GM18498 (cell line): ENCODE measurements at regions not wholly inside any gene's neighbourhood (a gene's known extent, or its start where the extent isn't known, plus 50 kb on each side); places are given as distances from the start of the nearest gene placed in this dataset.
"Not testable (repeated sequence)": the region's sequence is repeated elsewhere in the genome, so short reads cannot be mapped to it uniquely, and the experiment has no call there.

Source experiments
- ATAC-seq: cut with Tn5 transposase; IDR thresholded peaks from one replicate; pipeline ENCODE4 v1.9.1; 2021; ENCODE audit warnings: mild to moderate bottlenecking, moderate library complexity; ENCODE audit not compliant: unreplicated experiment

DNA sequence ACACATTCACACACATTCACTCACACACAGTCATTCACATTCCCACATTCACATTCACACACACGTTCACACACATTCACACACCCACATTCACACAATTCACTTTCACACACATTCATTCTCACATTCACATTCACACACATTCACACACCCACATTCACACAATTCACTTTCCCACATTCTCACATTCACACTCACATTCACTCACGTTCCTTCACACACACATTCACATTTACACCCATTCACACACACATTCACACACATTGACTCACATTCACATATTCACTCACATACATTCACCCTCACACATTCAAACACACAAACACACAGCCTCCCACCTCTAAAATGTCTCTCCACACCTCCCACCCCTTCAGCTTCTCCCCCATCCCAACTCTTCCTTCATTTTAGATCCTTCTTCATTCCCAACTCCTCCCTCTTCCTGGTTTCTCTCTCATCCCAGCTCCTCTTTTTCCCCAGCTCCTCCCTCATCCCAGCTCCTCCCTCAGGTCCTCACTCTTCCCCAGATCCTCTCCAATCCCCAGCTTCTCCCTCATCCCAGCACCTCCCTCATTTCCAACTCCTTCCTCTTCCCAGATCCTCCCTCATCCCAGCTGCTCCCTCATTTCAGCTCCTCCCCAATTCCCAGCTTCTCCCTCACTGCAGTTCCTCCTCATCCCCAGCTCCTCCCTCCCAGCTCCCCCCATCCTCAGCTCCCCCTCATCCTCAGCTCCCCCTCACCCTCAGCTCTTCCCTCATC lies 111.0 kb downstream of the FAM53A start:
- no peak for ATAC-seq

DNA sequence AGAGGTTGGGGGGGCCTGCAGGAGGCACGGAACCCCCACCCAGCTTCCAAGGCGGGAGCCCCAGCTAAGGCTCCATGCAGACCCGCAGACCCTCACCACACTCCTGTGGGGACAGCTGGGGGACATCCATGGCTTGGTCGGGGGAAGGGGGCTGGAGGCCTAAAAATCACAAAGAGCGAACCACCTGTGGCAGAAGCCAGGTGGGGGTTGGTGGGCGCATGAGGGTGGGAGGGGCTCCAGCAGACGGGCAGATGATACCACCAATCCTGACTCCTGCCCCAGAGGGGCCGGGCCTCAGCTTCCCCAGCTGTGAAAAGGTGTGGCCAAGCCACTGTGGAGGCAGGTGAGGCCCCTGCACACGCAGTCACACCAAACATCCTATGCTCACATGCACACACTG lies 111.6 kb downstream of the FAM53A start:
- no peak for ATAC-seq

DNA sequence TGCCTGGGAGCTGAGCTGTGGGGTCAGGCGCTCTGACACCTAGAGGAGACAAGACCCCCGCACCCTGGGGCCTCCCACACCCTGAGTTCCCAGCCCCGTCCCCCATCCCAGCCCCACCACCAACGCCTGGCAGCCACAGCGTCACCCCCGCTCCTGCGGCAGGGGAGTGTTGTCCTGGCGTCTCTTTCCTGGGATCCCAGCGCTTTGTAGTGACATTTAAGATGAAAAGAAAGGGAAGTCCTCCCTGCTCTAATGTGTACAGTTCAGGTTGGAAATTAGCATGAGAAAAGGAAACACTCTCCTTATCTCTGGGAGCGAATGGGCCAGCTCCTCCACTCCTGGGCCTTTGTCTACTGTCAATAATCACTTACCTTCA lies 112.1 kb downstream of the FAM53A start:
- no peak for ATAC-seq

DNA sequence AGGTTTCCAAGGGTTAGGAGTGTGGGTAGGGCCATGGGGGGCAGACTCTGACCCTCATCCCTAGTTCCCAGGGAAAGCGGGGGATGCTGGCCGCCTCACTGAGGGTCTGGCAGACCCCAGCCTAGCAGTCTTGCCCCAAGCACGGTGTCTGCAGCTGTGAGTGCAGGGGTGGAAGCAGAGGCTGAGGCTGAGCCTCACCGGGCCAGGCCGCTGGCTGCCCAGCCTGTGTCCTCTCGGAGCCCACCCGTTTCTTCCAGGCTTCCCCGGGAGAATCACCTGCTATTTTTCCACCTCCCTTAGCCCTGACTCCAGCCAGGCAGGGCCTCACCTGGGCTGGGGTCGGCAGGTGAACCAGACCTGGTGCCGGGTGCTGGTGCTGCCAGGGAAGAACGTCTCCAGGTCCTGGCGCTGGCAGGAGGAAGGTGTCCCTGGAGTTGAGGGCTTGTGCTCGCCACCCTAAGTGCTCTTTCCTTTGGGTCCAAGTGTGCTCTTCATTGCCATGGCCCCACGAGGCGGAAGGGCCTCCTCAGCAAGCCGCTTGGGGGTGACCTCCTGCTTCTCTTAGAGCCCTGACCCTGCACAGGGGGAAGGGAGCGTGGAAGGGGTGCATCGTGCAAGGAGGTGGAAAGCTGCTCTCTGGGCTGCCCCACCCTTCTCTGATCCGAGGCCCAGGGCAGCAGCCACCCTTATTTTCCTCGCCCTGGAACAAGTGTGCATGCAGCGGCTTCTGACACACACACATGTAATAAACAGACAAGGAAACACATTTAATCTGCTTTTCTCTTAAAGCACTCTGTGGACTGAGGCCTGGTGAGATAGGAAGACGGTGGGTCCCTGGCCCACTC lies 112.7 kb downstream of the FAM53A start:
- no peak for ATAC-seq

DNA sequence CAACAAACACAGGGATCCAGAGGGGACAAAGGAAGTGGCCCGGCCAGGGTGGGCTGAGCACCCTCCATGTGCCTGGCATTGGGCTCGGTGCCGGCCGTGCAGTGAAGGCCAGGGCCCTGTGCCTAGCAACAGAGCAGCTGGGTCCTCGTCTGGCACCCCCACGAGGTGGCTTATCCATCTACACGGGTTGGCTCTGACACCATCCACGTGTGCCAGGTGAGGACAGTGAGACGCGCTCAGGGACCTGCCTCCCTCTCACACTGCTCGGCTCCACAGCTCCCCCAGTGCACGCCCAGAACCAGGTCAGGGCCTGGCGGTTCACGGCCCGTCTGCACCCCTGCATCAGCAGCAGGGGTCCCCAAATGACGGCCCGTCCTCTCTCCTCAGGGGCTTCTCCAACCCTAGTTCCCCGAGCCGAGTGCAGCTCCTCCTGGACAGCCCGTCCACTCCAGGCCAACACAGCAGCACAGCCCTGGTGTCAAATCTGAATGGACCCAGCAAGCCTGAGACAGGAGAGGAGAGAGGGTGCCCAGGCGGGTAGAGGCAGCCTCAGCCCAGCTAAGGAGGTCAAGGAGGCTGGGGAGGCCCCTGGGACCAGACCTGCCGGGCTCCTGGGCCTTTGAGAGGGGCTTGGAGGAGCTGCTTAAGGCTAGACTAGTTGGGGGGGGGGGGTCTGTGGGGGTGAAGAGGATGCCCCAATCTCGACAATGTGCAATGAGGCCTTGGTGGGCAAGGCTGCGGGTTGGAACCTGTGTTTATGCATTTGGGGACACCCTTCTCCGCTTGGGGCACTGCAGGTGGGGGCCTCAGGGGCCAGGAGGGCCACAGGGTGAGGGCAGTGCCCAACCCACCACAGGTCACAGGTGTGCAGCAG lies 113.6 kb downstream of the FAM53A start:
- no peak for ATAC-seq

DNA sequence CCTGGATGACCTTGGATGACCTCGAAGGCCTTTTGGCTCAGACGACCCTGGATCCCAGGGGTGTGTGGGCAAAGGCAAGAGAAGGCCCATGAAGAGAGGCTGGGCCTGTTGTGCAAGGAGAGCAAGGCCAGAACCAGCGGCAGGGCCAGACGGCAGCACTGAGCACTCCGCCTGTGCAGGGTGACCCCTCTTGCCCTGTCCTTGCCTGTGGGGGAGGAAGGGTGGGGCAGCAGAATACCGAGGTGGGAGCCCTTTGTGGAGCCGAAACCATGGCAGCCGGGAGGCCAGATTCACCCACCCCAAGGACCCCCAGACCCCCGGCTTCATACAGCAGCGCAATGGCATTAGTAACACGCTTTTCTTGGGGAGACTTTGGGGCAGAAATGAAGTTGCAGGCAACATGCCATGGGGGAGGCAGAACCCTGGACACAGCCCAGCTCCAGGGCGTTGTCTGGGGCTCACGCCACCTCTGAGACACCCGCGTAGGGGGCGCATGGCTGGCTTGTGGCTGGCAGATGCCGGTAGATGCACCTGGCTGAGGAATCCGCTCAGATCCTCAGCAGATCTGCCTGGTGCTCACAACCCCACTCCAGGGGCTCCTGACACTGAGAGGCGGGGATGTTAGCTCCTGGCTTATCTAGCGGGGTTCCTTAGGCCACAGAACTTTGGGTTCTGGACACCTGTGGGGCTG lies 114.5 kb downstream of the FAM53A start:
- ATAC-seq, result no peak

DNA sequence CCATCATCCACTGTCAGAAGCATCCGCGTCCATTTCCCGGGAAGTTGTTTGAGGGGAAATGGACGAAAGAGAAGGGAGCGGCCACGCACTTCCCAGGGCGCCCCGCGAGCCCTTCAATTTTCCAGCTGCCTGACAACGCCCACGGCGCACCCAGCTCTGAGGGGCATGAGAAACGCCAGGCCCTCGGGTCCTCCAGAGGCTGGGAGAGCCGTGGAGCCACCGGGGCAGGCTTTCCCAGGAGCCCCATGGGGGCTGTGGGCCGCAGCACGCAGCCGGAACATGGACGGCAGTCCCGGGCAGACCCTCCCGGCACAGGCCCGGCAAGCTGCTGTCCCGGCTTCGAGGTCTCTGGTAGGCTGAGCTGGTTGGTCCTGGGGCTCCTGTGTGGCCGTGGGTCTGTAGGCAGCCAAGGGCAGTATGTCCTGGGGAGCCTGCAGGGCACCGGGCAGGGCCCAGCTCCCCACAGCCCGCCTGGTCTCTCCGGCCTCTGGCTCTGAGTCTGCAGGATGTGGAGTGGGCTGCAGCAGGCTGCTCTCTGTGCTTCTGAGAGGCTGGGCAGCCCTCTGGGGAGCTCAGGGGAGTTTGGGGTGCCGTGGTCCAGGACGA lies 115.2 kb downstream of the FAM53A start:
- no peak for ATAC-seq

DNA sequence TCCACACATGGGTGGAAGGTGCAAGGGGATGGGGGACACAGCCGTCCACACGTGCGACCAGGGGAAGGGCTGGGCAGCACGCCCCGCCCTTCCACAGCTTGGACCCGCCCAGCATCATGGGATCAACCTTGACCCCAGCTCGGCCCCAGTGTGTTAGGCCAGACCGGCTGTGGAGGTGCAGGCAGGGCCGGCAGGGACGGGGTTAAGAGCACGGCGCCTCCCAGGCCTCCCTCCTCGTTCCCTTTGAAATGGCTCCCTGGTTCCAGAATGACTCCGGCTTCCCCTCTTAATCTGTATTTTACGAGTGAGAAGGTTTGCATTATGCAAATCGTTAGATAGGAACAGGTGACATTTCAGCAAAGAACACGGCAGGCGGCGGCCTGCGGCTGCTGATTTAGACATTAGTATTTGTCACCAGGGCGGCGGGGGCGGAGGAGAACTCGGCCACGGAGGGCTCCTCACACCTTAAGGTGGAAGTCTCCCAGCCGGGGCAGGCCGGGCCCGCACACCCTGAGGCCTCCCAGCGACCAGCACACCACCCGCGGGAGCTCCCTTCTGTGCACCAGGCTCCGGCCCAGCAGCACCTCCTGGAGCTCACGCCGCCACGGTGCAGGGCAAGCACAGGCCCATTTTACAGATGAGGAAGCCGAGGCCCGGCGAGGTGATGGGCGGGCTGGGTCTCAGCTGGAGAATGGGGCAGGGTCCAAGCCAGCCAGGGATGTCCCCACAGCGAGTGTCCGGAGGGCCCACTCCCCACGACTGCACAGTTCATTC lies 116.1 kb downstream of the FAM53A start:
- ATAC-seq, result no peak

DNA sequence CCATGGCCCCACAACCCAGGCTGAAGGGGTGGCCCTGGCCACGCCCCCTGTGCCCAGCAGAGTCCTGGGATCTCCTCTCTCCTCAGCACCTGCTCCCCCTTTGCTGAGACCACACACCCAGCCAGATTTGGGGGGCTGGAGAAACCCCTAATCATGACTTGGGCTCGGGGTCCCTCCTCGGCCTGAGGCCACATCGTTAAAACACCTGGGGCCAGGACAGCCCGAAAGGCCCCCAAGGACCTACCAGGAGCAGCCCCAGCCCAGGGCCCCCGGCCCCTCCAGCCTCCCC lies 116.7 kb downstream of the FAM53A start:
- ATAC-seq, result no peak

DNA sequence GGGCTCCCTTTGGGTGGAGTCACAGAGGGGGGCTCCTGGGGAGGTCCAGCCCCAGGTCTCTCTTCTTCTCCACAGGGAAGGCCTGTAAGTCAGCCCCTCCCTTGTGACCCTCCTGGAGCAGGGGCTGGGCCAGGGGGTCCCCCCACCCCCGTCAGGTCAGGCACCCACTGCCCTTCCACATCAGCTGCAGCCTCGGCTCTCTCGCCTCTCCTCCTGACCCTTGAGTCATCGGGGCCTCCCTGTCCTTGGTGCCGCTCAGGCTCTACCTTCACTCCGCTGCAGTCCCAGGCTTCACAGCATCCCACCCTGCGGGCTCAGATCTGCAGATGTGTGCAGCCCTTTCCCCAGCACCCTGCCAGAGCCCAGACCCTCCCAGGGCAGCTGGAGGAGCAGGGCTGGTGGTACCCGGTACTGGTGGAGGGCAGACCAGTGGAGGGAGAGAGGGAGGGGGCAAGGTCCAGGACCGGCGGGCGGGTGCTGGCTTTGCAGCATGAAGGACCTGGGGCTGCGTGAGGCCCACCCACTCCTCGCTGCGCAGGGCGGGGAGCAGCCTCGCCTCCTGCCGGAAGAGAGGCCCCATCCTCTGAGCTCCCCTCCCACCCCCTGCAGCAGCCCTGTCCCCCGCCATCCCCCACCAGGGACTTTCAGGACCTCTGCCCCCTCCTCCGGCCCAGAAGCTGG lies 117.1 kb downstream of the FAM53A start:
- no peak for ATAC-seq

DNA sequence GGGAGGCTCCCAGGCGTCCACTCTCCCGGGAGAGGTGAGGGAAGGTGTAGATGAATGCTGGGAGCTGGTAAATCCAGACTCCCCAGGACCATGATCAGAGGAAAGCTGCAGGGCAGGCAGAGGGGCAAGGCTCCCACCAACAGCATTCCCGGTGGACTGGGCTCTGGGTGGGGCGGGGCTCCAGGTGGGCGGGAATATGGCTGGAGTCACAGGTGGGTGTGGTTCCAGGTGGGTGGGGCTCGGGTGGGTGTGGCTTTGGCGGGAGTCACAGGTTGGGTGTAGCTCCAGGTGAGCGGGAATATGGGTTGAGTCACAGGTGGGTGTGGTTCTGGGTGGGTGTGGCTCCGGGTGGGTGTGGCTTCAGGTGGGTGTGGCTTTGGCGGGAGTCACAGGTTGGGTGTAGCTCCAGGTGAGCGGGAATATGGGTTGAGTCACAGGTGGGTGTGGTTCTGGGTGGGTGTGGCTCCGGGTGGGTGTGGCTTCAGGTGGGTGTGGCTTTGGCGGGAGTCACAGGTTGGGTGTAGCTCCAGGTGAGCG lies 117.7 kb downstream of the FAM53A start:
- not testable (repeated sequence) for ATAC-seq

DNA sequence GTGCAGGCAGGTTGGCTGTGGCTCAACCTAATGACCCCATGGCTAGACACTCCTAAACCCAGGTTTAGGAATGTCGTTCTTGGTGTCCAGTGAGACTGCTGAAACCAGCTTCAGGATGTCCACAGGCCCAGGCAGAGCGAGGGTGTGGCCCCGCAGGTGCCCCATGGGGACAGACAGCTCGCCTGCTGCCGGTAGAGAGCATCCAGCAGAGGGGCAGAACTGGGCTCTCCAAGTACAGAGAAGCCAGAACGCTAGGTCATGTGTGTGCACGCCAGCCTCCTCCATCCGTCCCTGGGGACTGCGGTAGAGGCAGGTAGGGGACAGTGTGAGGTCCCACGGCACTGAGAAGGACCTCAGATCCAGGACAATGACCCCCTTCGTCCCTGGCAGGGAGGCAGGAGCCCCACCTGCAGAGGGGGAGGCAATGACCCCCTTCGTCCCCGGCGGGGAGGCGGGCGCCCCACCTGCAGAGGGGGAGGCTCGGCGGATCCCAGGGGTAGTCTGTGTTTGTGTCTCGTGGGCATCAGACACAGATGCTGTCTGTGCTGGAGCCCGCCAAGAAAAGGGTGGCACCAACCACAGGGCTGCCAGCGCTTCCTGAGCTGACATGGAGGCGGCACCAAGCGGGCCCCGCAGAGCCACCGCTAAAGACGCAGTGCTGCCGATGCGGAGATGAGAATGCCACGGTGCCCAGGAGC lies 118.4 kb downstream of the FAM53A start:
- no peak for ATAC-seq

DNA sequence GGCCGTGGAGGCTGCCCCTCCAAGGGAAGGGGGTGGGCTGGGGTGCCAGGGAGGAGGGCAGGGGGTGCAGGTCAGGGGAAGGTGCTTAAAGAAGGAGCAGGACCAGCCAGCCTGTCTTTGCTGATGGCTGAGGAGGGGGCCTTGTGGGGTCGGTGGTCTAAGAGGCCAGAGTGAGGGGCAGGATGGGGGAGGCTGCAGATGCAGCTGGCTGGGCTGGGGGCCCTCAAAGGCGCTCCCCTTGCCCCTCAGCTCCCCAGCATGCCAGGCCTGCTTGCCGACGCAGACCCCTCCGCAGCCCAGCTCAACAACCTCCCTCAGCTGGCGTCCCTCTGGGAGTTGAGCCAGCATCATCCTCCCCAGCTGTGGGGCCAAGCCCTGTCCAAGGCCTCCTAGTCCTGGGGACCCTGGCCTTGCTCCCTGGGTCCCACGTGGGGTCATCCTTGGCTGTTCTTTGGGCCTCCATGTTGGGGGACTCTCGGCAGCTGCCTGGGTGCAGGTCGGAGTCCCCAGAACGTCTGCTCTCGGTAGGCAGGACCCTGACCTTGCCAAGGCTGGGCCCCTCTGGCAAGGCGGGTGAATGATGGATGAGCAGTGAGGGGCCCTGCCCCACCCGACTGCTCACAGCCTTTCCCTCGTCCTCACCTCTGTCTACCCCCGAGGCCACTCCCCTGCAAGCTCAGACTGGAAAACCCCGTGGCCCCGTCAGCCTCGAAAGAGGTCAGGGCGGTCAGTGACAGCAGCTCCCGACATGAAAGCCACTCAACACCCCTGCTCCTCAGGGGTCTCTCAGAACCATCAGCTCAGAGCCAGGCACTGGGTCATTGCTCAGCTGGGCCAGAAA lies 119.4 kb downstream of the FAM53A start:
- ATAC-seq, result no peak

DNA sequence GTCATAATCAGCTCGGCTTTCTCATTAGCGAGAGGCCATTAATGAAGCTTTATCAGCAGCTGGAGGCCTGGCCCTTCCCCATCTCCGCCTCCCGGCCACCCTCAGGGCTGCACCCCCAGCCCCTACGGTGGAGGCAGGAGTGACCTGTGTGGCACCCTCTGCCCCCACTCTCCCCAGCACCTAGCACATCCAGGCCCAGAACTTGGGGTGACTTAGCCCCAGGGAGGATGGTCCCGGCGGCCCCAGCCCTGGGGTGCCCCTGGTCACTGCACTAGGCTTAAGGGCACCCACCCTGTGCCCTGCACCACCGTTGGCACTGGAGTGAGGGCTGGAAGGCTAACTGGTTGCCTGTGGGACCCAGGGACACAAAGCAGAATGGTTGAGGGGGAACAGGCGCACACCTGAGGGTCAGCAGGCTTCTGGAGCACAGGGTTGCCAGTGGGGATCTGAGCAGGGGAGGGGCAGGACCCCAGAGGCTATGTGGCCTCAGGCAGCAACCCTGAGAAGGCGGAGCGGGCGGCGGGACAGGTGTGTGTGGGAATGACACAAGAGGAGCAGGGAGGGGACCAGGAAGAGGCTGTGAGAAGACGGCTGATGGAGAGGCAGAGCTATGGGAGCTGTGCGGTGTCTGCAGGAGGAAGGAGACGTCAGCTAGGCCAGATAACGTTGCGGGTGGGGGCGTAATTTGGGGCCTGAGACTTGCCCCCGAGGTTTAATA lies 120.2 kb downstream of the FAM53A start:
- ATAC-seq, result no peak

DNA sequence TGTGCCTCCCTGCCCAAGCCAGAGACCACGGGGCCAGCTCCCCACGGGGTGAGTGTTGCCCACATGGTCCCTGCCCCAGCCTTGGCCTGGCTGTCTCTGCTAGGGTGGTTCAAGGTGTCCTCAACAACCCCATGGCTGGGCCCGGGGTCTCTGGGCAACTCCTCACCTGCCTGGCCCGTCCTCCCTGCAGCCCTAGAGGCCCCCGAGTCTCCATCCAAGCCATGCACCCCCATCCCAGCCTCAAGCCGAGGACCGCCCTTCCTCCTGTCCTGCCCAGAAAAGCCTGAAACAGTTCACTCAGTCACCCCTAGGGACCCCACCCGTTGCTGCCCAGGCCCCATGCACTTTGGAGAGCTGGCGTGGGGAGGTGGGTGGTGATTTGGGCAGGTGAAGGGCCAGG lies 120.9 kb downstream of the FAM53A start:
- ATAC-seq, result no peak

DNA sequence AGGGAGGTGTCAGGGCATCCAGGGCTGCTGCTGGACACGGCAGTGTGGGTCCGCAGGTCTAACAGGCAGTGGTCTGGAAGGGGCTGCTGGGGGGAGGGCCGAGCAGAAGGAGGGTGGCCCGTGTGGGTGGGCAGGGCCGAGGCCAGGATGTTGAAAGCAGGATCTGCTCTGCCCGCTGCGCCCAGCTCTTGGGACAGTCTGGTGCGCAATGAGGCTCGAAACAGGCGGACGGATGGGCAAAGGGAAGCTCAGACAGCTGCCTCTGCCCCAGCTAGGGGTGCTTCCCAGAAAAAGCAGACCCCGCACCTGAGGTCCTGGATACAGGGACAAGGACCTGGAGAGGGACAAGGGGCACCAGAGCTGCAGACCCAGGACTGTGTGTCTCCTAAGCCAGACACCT lies 121.3 kb downstream of the FAM53A start:
- no peak for ATAC-seq

DNA sequence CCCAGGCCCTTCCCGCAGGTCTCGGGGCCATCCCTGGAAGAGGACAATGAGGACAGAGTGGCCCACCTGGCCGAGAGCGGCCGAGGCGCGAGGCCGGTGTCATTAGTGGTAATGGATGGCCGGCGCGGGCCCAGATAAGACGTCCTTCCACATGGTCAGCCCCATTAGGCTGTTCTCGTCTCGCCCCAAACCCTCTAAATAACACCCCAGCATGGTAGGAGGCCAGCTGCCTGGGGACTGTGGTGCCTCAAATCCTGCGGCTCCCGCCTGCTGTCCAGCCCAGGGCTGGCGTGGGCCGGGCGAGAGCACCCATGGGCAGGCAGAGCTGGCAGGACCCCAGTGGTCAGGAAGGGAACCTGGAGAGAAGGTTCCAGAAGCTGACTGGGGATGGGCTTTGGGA lies 121.7 kb downstream of the FAM53A start:
- no peak for ATAC-seq
